ENCODE measurements at regions not wholly inside any gene's neighbourhood (a gene's known extent, or its start where the extent isn't known, plus 50 kb on each side); places are given as distances from the start of the nearest gene placed in this dataset.

DNA sequence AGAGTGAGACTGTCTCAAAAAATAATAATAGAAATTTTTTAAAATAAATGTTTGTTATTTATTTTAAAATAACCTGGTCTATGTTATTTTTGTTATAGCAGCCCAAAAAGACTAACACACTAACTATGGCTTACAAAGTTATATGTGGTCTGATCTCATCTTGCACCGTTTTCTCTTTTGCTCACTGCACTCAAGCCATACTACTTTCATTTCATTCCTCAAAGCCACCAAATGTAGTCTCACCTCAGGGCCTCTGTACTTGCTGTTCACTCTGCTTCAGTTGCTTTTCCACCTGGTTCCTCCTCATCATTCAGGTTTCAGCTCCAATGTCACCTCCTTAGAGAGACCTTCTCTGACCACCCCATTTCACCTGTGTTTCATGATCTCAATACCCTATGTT lies 55.2 kb upstream of the MDM1 start:
- H3K27ac Mint-ChIP-seq (ENCODE audit: unreplicated experiment), result no peak overlapping the region
- peaks cover 8% of the 10 kb centered on the region for H3K9me3 Mint-ChIP-seq
- DNase-seq (ENCODE audit: low read depth, low spot score), result no peak
- H3K4me3 Mint-ChIP-seq, result no peak overlapping the region
- no peaks in the 10 kb centered on the region for H3K4me1 Mint-ChIP-seq
- peaks cover 8% of the 10 kb centered on the region for H3K27me3 Mint-ChIP-seq (ENCODE audit: low read depth)
- TF ChIP-seq CTCF (conservative IDR thresholded peaks at IDR 0.05), result no peak
- H3K36me3 Mint-ChIP-seq (ENCODE audit: low read depth), result no peaks in the 10 kb centered on the region

DNA sequence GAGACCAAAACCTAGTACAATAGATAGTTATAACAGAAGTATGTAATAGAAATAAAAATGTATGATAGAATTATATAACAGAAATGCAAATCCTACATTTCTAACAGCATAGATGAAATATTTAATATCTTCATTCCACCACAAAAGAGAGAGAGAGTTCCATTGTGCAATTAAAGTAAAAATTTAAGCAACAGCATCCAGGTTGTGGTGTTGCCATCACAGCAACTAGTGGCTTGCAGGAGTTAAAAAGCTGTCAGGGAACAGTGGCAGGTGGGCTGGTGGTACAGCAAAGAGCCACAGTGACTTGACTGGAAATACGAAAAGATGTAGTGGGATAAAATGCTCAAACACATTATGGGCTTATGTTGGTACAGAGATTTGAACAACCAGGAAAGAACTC lies 57.1 kb upstream of the MDM1 start:
- no peak for TF ChIP-seq CTCF (conservative IDR thresholded peaks at IDR 0.05)
- Mint-ChIP-seq H3K4me3 (no peak overlapping the region), H3K4me1 (no peaks in the 10 kb centered on the region), H3K27ac (ENCODE audit: unreplicated experiment) (no peak overlapping the region), H3K9me3 (peaks cover 8% of the 10 kb centered on the region), H3K27me3 (ENCODE audit: low read depth) (peaks cover 8% of the 10 kb centered on the region), H3K36me3 (ENCODE audit: low read depth) (no peaks in the 10 kb centered on the region)
- no peak for DNase-seq (ENCODE audit: low read depth, low spot score)

GRCh38 chr12:68391937-68392336 lies 59.8 kb upstream of the MDM1 start:
- Mint-ChIP-seq H3K27me3 (ENCODE audit: low read depth) (no peaks in the 10 kb centered on the region), H3K27ac (ENCODE audit: unreplicated experiment) (no peak overlapping the region), H3K4me3 (no peak overlapping the region), H3K9me3 (peaks cover 10% of the 10 kb centered on the region), H3K36me3 (ENCODE audit: low read depth) (no peaks in the 10 kb centered on the region), H3K4me1 (no peaks in the 10 kb centered on the region)
- no peak for TF ChIP-seq CTCF (conservative IDR thresholded peaks at IDR 0.05)
- no peak for DNase-seq (ENCODE audit: low read depth, low spot score)

DNA sequence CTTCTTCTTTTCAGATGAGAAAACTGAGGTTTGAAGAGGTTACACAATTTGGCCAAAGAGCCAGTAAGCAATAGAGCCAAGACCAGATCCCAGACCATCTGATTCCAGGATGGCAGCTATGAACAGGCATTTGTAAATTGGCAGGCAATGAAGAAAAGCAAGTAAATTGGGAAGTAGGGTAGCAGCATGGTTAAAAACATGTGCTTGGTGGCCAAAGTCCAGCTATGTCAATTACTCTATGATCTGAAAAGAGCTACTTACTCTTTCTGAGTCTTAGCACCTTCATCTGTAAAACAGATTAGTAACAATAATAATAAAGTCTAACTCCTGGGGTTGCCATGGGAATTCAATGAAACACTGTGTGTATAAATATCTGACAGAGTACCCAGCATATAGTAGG lies 60.2 kb upstream of the MDM1 start:
- Mint-ChIP-seq H3K4me1 (no peaks in the 10 kb centered on the region), H3K27me3 (ENCODE audit: low read depth) (no peaks in the 10 kb centered on the region), H3K27ac (ENCODE audit: unreplicated experiment) (no peak overlapping the region), H3K4me3 (no peak overlapping the region), H3K36me3 (ENCODE audit: low read depth) (no peaks in the 10 kb centered on the region), H3K9me3 (peaks cover 10% of the 10 kb centered on the region)
- no peak for DNase-seq (ENCODE audit: low read depth, low spot score)
- TF ChIP-seq CTCF (conservative IDR thresholded peaks at IDR 0.05), result no peak

- Mint-ChIP-seq H3K27ac (ENCODE audit: unreplicated experiment) (no peak overlapping the region), H3K27me3 (ENCODE audit: low read depth) (no peaks in the 10 kb centered on the region), H3K36me3 (ENCODE audit: low read depth) (no peaks in the 10 kb centered on the region), H3K4me3 (no peak overlapping the region), H3K4me1 (no peaks in the 10 kb centered on the region), H3K9me3 (peaks cover 10% of the 10 kb centered on the region)
- DNase-seq (ENCODE audit: low read depth, low spot score), result no peak
- TF ChIP-seq CTCF (conservative IDR thresholded peaks at IDR 0.05), result no peak
Measured at GRCh38 chr12:68393417-68393816, 61.3 kb upstream of the MDM1 start.
